ENCODE measurements at regions not wholly inside any gene's neighbourhood (a gene's known extent, or its start where the extent isn't known, plus 50 kb on each side); places are given as distances from the start of the nearest gene placed in this dataset.

GRCh38 chr20:10724449-10725173 lies 50.8 kb upstream of the JAG1 start:
- DNase-seq, result no peak
- Mint-ChIP-seq H3K36me3 (ENCODE audit: low read depth) (no peaks in the 10 kb centered on the region), H3K27me3 (peaks cover 4% of the 10 kb centered on the region), H3K4me3 (no peak overlapping the region), H3K9me3 (no peaks in the 10 kb centered on the region), H3K4me1 (no peaks in the 10 kb centered on the region), H3K27ac (no peak overlapping the region)
- intact Hi-C loops (cut with micrococcal nuclease), result no loop called here

GRCh38 chr20:10728873-10729670 lies 55.3 kb upstream of the JAG1 start:
- H3K36me3 Mint-ChIP-seq (ENCODE audit: low read depth), result no peaks in the 10 kb centered on the region
- H3K4me3 Mint-ChIP-seq, result no peak overlapping the region
- no peak overlapping the region for H3K27ac Mint-ChIP-seq
- H3K9me3 Mint-ChIP-seq, result peaks cover 3% of the 10 kb centered on the region
- no peaks in the 10 kb centered on the region for H3K4me1 Mint-ChIP-seq
- DNase-seq, result no peak
- intact Hi-C loops (cut with micrococcal nuclease), result no loop called here
- peaks cover 2% of the 10 kb centered on the region for H3K27me3 Mint-ChIP-seq

GRCh38 chr20:10729785-10730184 lies 56.0 kb upstream of the JAG1 start:
- no peak overlapping the region for H3K4me3 Mint-ChIP-seq
- intact Hi-C loops (cut with micrococcal nuclease), result no loop called here
- peaks cover 3% of the 10 kb centered on the region for H3K9me3 Mint-ChIP-seq
- peaks cover 2% of the 10 kb centered on the region for H3K27me3 Mint-ChIP-seq
- H3K4me1 Mint-ChIP-seq, result no peaks in the 10 kb centered on the region
- no peak overlapping the region for H3K27ac Mint-ChIP-seq
- no peak for DNase-seq
- no peaks in the 10 kb centered on the region for H3K36me3 Mint-ChIP-seq (ENCODE audit: low read depth)

GRCh38 chr20:10730629-10731183 lies 56.9 kb upstream of the JAG1 start:
- Mint-ChIP-seq H3K27me3 (no peaks in the 10 kb centered on the region), H3K9me3 (peaks cover 3% of the 10 kb centered on the region), H3K27ac (no peak overlapping the region), H3K4me3 (no peak overlapping the region), H3K36me3 (ENCODE audit: low read depth) (no peaks in the 10 kb centered on the region), H3K4me1 (no peaks in the 10 kb centered on the region)
- intact Hi-C loops (cut with micrococcal nuclease), result no loop called here
- no peak for DNase-seq

- Mint-ChIP-seq H3K27me3 (no peaks in the 10 kb centered on the region), H3K4me3 (no peak overlapping the region), H3K36me3 (ENCODE audit: low read depth) (no peaks in the 10 kb centered on the region), H3K27ac (no peak overlapping the region), H3K4me1 (no peaks in the 10 kb centered on the region), H3K9me3 (peaks cover 3% of the 10 kb centered on the region)
- intact Hi-C loops (cut with micrococcal nuclease), result no loop called here
- DNase-seq, result no peak
Observed at GRCh38 chr20:10731190-10731965, 57.6 kb upstream of the JAG1 start.

- intact Hi-C loops (cut with micrococcal nuclease), result no loop called here
- no peaks in the 10 kb centered on the region for H3K27me3 Mint-ChIP-seq
- DNase-seq, result no peak
- H3K9me3 Mint-ChIP-seq, result peaks cover 3% of the 10 kb centered on the region
- no peaks in the 10 kb centered on the region for H3K4me1 Mint-ChIP-seq
- H3K36me3 Mint-ChIP-seq (ENCODE audit: low read depth), result no peaks in the 10 kb centered on the region
- no peak overlapping the region for H3K27ac Mint-ChIP-seq
- no peak overlapping the region for H3K4me3 Mint-ChIP-seq
Observed at GRCh38 chr20:10733122-10733521, 59.3 kb upstream of the JAG1 start.

- intact Hi-C loops (cut with micrococcal nuclease), result no loop called here
- H3K9me3 Mint-ChIP-seq, result peaks cover 3% of the 10 kb centered on the region
- no peak overlapping the region for H3K4me3 Mint-ChIP-seq
- H3K4me1 Mint-ChIP-seq, result no peaks in the 10 kb centered on the region
- DNase-seq, result no peak
- H3K27ac Mint-ChIP-seq, result no peak overlapping the region
- no peaks in the 10 kb centered on the region for H3K36me3 Mint-ChIP-seq (ENCODE audit: low read depth)
- peaks cover 2% of the 10 kb centered on the region for H3K27me3 Mint-ChIP-seq
Observed at GRCh38 chr20:10735195-10735949, 61.6 kb upstream of the JAG1 start.

GRCh38 chr20:10739134-10739533 lies 65.3 kb upstream of the JAG1 start:
- Mint-ChIP-seq H3K4me1 (no peaks in the 10 kb centered on the region), H3K27ac (no peak overlapping the region)
- no peak for DNase-seq

GRCh38 chr20:10739566-10739965 lies 65.8 kb upstream of the JAG1 start:
- intact Hi-C loops (cut with micrococcal nuclease), result no loop called here
- no peaks in the 10 kb centered on the region for H3K9me3 Mint-ChIP-seq
- DNase-seq, result no peak
- H3K27ac Mint-ChIP-seq, result no peak overlapping the region
- H3K4me3 Mint-ChIP-seq, result no peak overlapping the region
- no peaks in the 10 kb centered on the region for H3K36me3 Mint-ChIP-seq (ENCODE audit: low read depth)
- H3K4me1 Mint-ChIP-seq, result no peaks in the 10 kb centered on the region
- peaks cover 4% of the 10 kb centered on the region for H3K27me3 Mint-ChIP-seq

More at GRCh38 chr20:10739134-10739533, 65.3 kb upstream of the JAG1 start:
- H3K27me3 Mint-ChIP-seq, result peaks cover 4% of the 10 kb centered on the region
- H3K36me3 Mint-ChIP-seq (ENCODE audit: low read depth), result no peaks in the 10 kb centered on the region
- H3K4me3 Mint-ChIP-seq, result no peak overlapping the region
- H3K9me3 Mint-ChIP-seq, result no peaks in the 10 kb centered on the region
- intact Hi-C loops (cut with micrococcal nuclease), result no loop called here

GRCh38 chr20:10741060-10741459 lies 67.3 kb upstream of the JAG1 start:
- no peak overlapping the region for H3K27ac Mint-ChIP-seq
- no peak for DNase-seq
- H3K4me1 Mint-ChIP-seq, result no peaks in the 10 kb centered on the region
- intact Hi-C loops (cut with micrococcal nuclease), result no loop called here
- H3K9me3 Mint-ChIP-seq, result no peaks in the 10 kb centered on the region
- H3K36me3 Mint-ChIP-seq (ENCODE audit: low read depth), result no peaks in the 10 kb centered on the region
- H3K27me3 Mint-ChIP-seq, result peaks cover 4% of the 10 kb centered on the region
- no peak overlapping the region for H3K4me3 Mint-ChIP-seq

GRCh38 chr20:10745790-10746189 lies 72.0 kb upstream of the JAG1 start:
- no peaks in the 10 kb centered on the region for H3K4me1 Mint-ChIP-seq
- no peak for DNase-seq
- no peaks in the 10 kb centered on the region for H3K9me3 Mint-ChIP-seq
- H3K4me3 Mint-ChIP-seq, result no peak overlapping the region
- intact Hi-C loops (cut with micrococcal nuclease), result no loop called here
- no peaks in the 10 kb centered on the region for H3K36me3 Mint-ChIP-seq (ENCODE audit: low read depth)
- H3K27ac Mint-ChIP-seq, result no peak overlapping the region
- peaks cover 2% of the 10 kb centered on the region for H3K27me3 Mint-ChIP-seq

GRCh38 chr20:10747019-10747418 lies 73.2 kb upstream of the JAG1 start:
- Mint-ChIP-seq H3K4me3 (no peak overlapping the region), H3K36me3 (ENCODE audit: low read depth) (no peaks in the 10 kb centered on the region), H3K27ac (no peak overlapping the region), H3K27me3 (no peaks in the 10 kb centered on the region), H3K4me1 (no peaks in the 10 kb centered on the region), H3K9me3 (no peaks in the 10 kb centered on the region)
- no peak for DNase-seq
- intact Hi-C loops (cut with micrococcal nuclease), result no loop called here

GRCh38 chr20:10749084-10749483 lies 75.3 kb upstream of the JAG1 start:
- no peaks in the 10 kb centered on the region for H3K9me3 Mint-ChIP-seq
- H3K36me3 Mint-ChIP-seq (ENCODE audit: low read depth), result no peaks in the 10 kb centered on the region
- no peaks in the 10 kb centered on the region for H3K4me1 Mint-ChIP-seq
- no peak for DNase-seq
- intact Hi-C loops (cut with micrococcal nuclease), result no loop called here
- no peak overlapping the region for H3K27ac Mint-ChIP-seq
- H3K4me3 Mint-ChIP-seq, result no peak overlapping the region
- H3K27me3 Mint-ChIP-seq, result no peaks in the 10 kb centered on the region
